IPS DF 6.9 (cell line): ENCODE measurements at regions not wholly inside any gene's neighbourhood (a gene's known extent, or its start where the extent isn't known, plus 50 kb on each side); places are given as distances from the start of the nearest gene placed in this dataset.
"Not testable (repeated sequence)": the region's sequence is repeated elsewhere in the genome, so short reads cannot be mapped to it uniquely, and the experiment has no call there.

ENCODE experiments used
- DNase-seq: peaks from one replicate; pipeline ENCODE4 v3.0.0-alpha.2; 2013; ENCODE audit warnings: low read depth, low spot score
- H3K27ac ChIP-seq: one replicate; pipeline ENCODE4 v1.5.1; 2013; ENCODE audit warnings: low read length, control low read depth
- H3K27me3 ChIP-seq: 2 replicates; pipeline ENCODE4 v1.6.1; 2013; ENCODE audit warnings: mild to moderate bottlenecking, low read length; ENCODE audit not compliant: control insufficient read depth, insufficient read depth
- H3K36me3 ChIP-seq: 2 replicates; pipeline ENCODE4 v1.6.1; 2013; ENCODE audit warnings: low read length; ENCODE audit not compliant: control insufficient read depth, insufficient read depth
- H3K4me1 ChIP-seq: 2 replicates; pipeline ENCODE4 v1.6.1; 2013; ENCODE audit warnings: low read length; ENCODE audit not compliant: control insufficient read depth, insufficient read depth
- H3K4me3 ChIP-seq: 2 replicates; pipeline ENCODE4 v1.5.1; 2013; ENCODE audit warnings: mild to moderate bottlenecking, low read length
- H3K9me3 ChIP-seq: 2 replicates; pipeline ENCODE4 v1.6.1; 2013; ENCODE audit warnings: low read length, inconsistent platforms; ENCODE audit not compliant: control insufficient read depth, insufficient read depth
- WGBS: extraction: QIAGEN DNeasy Blood & Tissue Kit; methylation state at CpG from one replicate; pipeline ENCODE4 v1.1.7; 2013; ENCODE audit warnings: mixed read lengths, missing lambda C conversion rate; ENCODE audit not compliant: insufficient read length, insufficient coverage; 5-methylcytosine and 5-hydroxymethylcytosine counted together

- Histone ChIP-seq H3K4me1 (no peaks in the 10 kb centered on the region), H3K27me3 (no peaks in the 10 kb centered on the region), H3K9me3 (no peaks in the 10 kb centered on the region; the same call in 1 of the 2 replicates), H3K27ac (no peak overlapping the region), H3K36me3 (no peaks in the 10 kb centered on the region), H3K4me3 (no peak overlapping the region)
- WGBS: no CpG with 5 or more reads among the region's 3 CpGs
- no peak for DNase-seq
These were observed 263.2 kb downstream of the TECRL start for GRCh38 chr4:64146030-64146429.

DNA sequence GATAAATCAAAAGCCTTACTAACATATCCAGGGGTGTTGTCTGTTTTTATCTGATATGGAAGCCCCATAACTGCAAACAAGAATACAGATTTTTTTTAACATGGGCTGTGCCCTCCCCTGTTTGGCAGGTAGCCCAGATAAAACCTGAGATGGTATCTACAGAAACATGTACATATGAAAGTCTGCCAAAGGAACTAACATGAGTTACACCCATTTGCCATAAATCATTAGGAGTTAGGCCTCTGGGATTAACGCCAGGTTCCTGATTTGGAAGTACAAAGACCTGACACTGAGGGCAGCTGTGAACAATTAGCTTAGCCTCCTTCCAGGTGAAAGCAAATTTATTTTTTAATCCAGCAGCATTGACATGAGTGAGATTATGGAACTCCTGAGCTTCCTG lies 264.3 kb downstream of the TECRL start:
- no peaks in the 10 kb centered on the region for H3K27me3 ChIP-seq
- DNase-seq: no peak
- no peak overlapping the region for H3K27ac ChIP-seq
- no peaks in the 10 kb centered on the region for H3K36me3 ChIP-seq
- no peaks in the 10 kb centered on the region; the same call in 1 of the 2 replicates for H3K9me3 ChIP-seq
- no CpG with 5 or more reads among the region's 1 CpG for WGBS
- H3K4me1 ChIP-seq: no peaks in the 10 kb centered on the region
- no peak overlapping the region for H3K4me3 ChIP-seq

- H3K9me3 ChIP-seq: no peaks in the 10 kb centered on the region
- no CpG with 5 or more reads among the region's 4 CpGs for WGBS
- no peaks in the 10 kb centered on the region for H3K36me3 ChIP-seq
- no peak overlapping the region for H3K27ac ChIP-seq
- no peaks in the 10 kb centered on the region for H3K27me3 ChIP-seq
- H3K4me1 ChIP-seq: no peaks in the 10 kb centered on the region
- no peak for DNase-seq
- H3K4me3 ChIP-seq: no peak overlapping the region
These were observed 278.3 kb downstream of the TECRL start for GRCh38 chr4:64130907-64131306.

GRCh38 chr4:64125354-64125753 lies 283.9 kb downstream of the TECRL start:
- Histone ChIP-seq H3K27me3 (no peaks in the 10 kb centered on the region), H3K36me3 (no peaks in the 10 kb centered on the region), H3K4me1 (no peaks in the 10 kb centered on the region), H3K27ac (no peak overlapping the region), H3K4me3 (no peak overlapping the region), H3K9me3 (no peaks in the 10 kb centered on the region; the same call in 1 of the 2 replicates)
- no CpG with 5 or more reads among the region's 1 CpG for WGBS
- no peak for DNase-seq

DNA sequence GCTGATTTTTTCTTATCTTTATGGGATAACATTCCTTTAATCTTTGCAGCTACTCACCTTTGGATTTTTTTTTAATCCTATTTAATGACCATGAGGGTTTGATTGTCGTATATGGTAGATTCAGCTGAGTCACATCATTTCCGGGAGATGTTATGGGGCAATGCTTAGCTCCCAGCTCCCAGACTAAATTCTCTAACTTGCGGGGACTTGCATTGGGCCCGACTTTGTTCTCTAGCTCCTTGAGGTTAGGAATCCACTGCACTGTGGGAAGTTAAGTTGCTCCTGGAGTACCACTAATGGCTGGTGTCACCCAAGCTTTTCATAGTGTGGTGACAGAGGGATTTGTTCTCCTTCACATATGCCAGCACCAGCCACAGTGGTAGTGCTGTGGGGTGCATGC lies 287.4 kb downstream of the TECRL start:
- WGBS: no CpG with 5 or more reads among the region's 4 CpGs

DNA sequence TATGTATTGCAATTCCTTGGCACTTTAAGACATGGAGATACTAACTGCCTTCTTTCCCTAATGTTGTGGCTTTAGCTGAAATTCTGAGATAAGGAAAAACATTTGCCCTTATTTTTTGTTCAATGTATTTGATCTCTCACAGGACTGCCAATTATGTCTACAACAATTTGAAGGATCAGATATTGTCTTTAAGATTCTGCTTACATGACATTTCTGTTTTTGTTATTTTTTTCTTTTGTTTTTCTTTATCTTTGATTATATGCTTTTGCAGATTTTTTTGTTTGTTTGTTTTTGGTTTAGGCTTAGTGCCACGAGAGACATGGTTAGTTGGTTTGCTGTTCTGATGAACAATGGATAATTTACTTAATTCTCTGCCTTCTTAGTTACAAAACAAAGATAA lies 303.3 kb downstream of the TECRL start:
- no peak overlapping the region for H3K4me3 ChIP-seq
- H3K36me3 ChIP-seq: no peaks in the 10 kb centered on the region
- H3K27me3 ChIP-seq: no peaks in the 10 kb centered on the region
- DNase-seq: no peak
- H3K9me3 ChIP-seq: no peaks in the 10 kb centered on the region
- WGBS: no CpG with 5 or more reads among the region's 1 CpG
- H3K27ac ChIP-seq: no peak overlapping the region
- H3K4me1 ChIP-seq: no peaks in the 10 kb centered on the region

More for the DNA sequence above, 287.4 kb downstream of the TECRL start:
- H3K4me1 ChIP-seq: no peaks in the 10 kb centered on the region
- no peaks in the 10 kb centered on the region; the same call in 1 of the 2 replicates for H3K9me3 ChIP-seq
- no peak overlapping the region for H3K4me3 ChIP-seq
- no peak for DNase-seq
- no peaks in the 10 kb centered on the region for H3K36me3 ChIP-seq
- H3K27me3 ChIP-seq: no peaks in the 10 kb centered on the region
- H3K27ac ChIP-seq: no peak overlapping the region

DNA sequence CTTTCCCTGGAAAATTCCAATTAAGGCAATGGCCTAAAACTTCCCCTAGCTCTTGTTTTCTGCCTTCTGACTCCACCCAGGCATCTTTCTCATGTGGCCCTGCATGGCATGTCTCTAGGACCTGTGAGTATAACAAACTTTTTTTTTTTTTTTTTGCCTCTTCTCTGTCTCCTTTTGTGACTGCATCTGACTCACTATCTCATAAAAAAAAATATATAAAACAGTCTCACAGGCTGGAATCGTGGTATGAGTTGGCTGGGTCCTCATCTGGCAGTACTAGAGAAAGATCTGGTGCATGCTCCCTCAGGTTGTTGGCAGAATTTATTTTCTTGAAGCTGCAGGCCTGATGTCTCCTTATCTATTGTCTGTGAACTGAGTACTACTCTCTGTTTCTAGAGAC lies 313.9 kb downstream of the TECRL start:
- H3K9me3 ChIP-seq: no peaks in the 10 kb centered on the region
- no CpG with 5 or more reads among the region's 1 CpG for WGBS
- no peaks in the 10 kb centered on the region for H3K27me3 ChIP-seq
- H3K4me3 ChIP-seq: no peak overlapping the region
- H3K27ac ChIP-seq: no peak overlapping the region
- DNase-seq: no peak
- H3K4me1 ChIP-seq: no peaks in the 10 kb centered on the region
- H3K36me3 ChIP-seq: no peaks in the 10 kb centered on the region

GRCh38 chr4:64079316-64079715 lies 329.9 kb downstream of the TECRL start:
- no peak for DNase-seq
- no peaks in the 10 kb centered on the region for H3K4me1 ChIP-seq
- no peaks in the 10 kb centered on the region for H3K36me3 ChIP-seq
- H3K4me3 ChIP-seq: no peak overlapping the region
- H3K9me3 ChIP-seq: no peaks in the 10 kb centered on the region
- H3K27ac ChIP-seq: no peak overlapping the region
- no peaks in the 10 kb centered on the region for H3K27me3 ChIP-seq

- DNase-seq: no peak
- Histone ChIP-seq H3K36me3 (no peaks in the 10 kb centered on the region), H3K27ac (no peak overlapping the region), H3K4me3 (no peak overlapping the region), H3K4me1 (no peaks in the 10 kb centered on the region), H3K27me3 (no peaks in the 10 kb centered on the region), H3K9me3 (no peaks in the 10 kb centered on the region)
- no CpG with 5 or more reads among the region's 4 CpGs for WGBS
These were observed 341.2 kb downstream of the TECRL start for GRCh38 chr4:64068096-64068495.

DNA sequence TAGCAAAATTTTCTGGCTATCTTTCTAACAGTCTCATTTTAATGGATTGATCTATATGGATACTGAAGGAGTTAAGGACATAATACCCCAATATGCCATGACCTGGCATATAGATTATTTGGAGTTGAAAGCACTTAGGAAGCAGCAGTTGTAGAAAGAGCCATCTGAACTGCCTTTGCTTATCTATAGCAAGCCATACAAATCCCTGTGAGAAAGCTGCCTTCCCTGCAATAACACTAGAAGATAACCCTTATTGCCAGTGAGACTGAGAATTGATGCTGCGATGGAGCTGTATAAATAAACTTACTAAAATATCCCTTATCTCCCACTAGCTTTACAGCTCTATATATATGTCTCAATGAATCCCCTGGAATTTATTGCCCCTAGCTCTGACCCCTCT lies 346.3 kb downstream of the TECRL start:
- DNase-seq: no peak
- Histone ChIP-seq H3K36me3 (no peaks in the 10 kb centered on the region), H3K4me1 (no peaks in the 10 kb centered on the region), H3K27me3 (no peaks in the 10 kb centered on the region), H3K9me3 (no peaks in the 10 kb centered on the region), H3K27ac (no peak overlapping the region), H3K4me3 (no peak overlapping the region)
- no CpG with 5 or more reads among the region's 1 CpG for WGBS

DNA sequence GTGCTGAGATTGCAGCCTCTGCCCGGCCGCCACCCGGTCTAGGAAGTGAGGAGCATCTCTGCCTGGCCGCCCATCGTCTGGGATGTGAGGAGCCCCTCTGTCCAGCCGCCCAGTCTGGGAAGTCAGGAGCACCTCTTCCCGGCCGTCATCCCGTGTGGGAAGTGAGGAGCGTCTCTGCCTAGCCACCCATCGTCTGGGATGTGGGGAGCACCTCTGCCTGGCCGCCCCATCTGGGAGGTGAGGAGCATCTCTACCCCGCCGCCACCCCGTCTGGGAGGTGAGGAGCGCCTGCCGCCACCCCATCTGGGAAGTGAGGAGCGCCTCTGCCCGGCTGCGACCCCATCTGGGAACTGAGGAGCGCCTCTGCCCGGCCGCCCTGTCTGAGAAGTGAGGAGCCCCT lies 372.2 kb downstream of the TECRL start:
- not testable (repeated sequence) for DNase-seq, H3K9me3 ChIP-seq, H3K27ac ChIP-seq, H3K4me3 ChIP-seq, H3K4me1 ChIP-seq, H3K27me3 ChIP-seq, H3K36me3 ChIP-seq
- WGBS: no CpG with 5 or more reads among the region's 23 CpGs
